HG03108 (cell line): ENCODE measurements at regions not wholly inside any gene's neighbourhood (a gene's known extent, or its start where the extent isn't known, plus 50 kb on each side); places are given as distances from the start of the nearest gene placed in this dataset.
"Not testable (repeated sequence)": the region's sequence is repeated elsewhere in the genome, so short reads cannot be mapped to it uniquely, and the experiment has no call there.

Source experiments
- ATAC-seq: cut with Tn5 transposase; IDR thresholded peaks from one replicate; pipeline ENCODE4 v1.9.1; 2021; ENCODE audit warnings: moderate library complexity; ENCODE audit not compliant: unreplicated experiment

DNA sequence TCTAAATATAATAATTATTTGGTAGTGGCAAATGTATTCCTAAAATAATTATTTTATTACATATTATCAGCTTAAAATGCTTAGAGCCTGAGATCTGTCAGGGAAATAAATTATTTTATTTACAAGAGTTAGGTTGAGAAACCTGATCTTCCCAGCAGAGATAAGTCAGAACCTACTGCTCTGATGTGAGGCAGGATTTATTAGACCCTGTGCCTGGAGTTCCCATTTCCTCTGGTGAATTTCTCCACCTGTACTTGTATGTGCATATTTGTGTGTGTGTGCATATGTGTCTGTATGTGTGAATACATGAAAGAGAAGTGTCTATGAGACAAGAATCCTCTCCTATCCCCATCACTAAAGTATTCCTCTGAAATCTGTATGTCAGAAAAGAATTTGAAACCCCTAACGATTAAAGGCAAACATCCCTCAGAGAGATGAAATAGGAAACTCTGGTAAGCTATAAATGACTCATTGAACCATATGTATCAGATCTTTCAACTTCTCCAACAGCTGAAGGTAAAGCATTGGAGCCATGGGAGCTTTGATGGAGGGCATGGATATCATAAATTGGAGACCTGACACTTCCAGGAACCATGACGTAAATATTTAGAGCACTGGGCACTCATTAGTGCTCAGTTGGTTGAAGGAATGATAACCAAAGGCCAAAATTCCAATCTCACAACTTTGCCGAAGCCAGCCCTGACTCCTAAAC is 190.9 kb downstream of the XPNPEP1 start:
- no peak for ATAC-seq

- ATAC-seq, result not testable (repeated sequence)
These were observed 193.4 kb downstream of the XPNPEP1 start for GRCh38 chr10:109729895-109730294.

GRCh38 chr10:109727436-109727835 is 195.9 kb downstream of the XPNPEP1 start:
- no peak for ATAC-seq

- ATAC-seq, result no peak
These were observed 196.8 kb downstream of the XPNPEP1 start for GRCh38 chr10:109726473-109726872.

- ATAC-seq, result no peak
These were observed 200.0 kb downstream of the XPNPEP1 start for GRCh38 chr10:109723305-109723704.

- ATAC-seq, result no peak
These were observed 201.8 kb downstream of the XPNPEP1 start for GRCh38 chr10:109721453-109722064.

- ATAC-seq, result no peak
These were observed 217.2 kb downstream of the XPNPEP1 start for GRCh38 chr10:109706026-109706560.

- ATAC-seq, result no peak
These were observed 221.6 kb downstream of the XPNPEP1 start for GRCh38 chr10:109701633-109702215.

GRCh38 chr10:109698882-109699664 is 224.2 kb downstream of the XPNPEP1 start:
- ATAC-seq, result no peak

GRCh38 chr10:109698086-109698485 is 225.2 kb downstream of the XPNPEP1 start:
- no peak for ATAC-seq

DNA sequence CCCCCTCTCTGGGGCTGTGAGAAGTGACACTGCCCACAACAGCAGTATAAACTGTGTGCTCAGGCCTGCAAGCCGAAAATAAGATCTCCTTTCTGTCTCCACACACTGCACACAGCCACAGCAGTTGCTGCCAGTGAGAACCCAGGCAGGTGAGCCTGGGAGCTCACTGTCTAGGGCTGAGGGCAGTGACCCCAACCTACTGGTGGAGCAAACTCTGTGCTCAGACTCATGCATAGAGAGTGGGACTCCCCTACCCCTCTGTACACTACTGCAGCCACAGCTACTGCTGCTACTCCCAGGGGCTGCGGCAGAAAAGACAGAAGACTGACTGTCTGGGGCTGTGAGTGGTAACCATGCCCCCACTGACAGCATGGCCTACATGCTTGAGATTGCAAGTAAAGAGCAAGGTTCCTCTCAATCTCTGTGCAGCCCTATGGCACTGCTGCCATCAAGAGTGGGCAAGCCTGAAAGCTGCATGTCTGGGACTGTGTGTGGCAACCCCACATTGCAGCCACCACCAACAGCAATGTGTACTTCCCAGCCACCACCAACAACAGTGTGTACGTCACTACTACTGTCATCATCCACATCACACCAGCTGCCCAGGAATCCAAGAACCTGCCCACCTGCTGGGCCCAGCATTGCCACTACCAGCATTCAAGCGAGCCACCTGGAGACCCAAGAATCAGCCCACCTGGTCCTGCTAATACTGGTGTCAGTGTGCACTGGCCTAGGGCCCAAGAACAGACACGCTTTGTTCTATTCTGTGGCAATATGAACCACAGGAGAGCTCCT is 226.1 kb downstream of the XPNPEP1 start:
- ATAC-seq, result no peak

DNA sequence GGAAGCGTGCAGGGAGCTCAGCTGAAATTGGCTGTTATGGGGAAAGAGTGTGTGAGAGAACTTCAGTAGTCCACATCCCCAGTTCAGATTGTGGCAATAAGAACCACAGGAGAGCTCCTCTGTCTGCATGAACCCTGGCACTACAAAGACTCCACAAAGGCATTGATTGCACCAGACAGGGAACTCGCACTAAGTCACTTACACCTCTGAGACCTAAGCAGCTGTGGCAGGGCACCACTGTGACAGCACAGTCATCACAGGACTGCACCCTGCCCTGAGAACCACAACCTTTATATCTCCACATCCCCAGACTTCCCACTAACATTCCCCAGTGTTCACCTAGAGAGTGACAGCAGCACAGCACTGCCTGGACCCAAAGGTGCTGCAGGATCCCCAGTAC is 226.8 kb downstream of the XPNPEP1 start:
- no peak for ATAC-seq

DNA sequence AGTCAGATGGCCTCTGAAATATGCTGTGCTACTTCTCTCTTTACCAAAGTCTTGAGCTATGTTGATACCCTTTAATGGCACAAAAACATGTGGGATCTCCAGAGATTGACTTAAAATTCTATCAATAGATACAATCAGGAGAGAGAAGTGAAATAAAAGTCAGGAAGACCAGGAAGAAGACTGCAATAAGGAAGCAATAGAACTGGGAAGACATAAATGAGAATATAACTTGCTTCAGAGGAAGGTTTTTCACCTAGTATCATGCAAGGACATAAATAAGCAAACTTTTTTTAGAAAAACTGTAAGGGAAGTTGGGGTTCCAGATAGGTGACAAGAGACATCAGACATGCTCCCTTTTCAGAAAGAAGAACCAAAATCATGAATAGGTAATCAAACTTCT is 227.3 kb downstream of the XPNPEP1 start:
- no peak for ATAC-seq

DNA sequence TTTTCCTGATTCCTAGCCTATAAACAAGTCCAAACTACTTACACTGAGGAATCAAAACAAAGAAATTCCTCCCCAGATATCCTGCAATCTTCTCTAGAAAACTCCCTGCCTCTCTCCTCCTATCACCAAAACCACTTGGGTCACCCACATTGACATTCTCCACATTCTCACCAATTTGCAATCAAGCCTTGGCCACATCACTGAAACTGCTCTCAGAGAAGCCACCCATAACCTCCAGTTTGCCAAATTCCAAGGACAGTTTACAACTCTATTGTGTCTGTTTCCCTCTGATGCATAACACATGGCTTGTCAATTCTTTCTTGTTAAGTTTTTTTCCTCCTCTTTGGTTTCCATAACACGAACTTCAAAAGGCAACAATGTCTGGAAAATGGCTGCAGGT is 233.5 kb downstream of the XPNPEP1 start:
- no peak for ATAC-seq

- ATAC-seq, result no peak
These were observed 243.8 kb downstream of the XPNPEP1 start for GRCh38 chr10:109679478-109679877.

DNA sequence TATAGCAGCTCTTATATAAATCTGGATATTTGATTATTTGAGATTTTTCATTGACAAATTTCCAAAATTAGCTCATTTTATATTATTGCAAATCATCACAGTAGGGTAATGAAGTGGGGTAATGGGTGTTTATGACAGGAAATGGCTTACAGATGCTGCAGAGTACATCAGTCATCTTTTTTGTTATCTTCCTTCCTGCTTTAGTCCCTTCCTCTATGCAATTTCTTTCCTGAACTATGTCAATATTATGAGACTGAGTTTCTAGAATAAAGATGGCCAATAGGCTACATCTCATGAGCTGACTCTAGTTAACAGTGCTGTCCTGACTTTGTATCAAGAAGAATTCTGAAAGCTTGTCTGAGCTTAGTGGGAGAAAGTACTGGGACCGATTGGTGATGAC is 244.5 kb downstream of the XPNPEP1 start:
- ATAC-seq, result no peak

GRCh38 chr10:109676703-109677102 is 246.6 kb downstream of the XPNPEP1 start:
- ATAC-seq, result no peak

DNA sequence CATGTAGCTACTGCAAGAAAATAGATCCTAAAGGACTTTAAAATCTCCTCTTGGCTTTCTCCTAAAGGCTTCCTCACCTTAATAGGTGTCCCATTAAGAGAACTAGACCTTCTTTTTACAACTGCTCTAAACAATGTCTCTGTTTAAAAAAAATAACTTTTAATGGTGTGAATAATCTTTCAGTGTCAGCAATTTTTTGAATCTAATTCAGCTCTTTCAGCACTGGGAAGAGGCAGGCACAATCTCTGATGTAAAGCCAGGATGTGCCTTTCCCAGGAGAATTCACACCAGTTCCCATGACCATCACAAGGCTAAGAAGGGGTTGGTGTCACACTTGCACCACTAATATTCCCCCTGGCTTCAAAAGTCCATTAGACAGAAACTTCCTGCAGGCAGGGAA is 254.6 kb downstream of the XPNPEP1 start:
- ATAC-seq, result no peak

GRCh38 chr10:109668154-109668665 is 255.1 kb downstream of the XPNPEP1 start:
- no peak for ATAC-seq

GRCh38 chr10:109665321-109665720 is 258.0 kb downstream of the XPNPEP1 start:
- ATAC-seq, result no peak
